ENCODE measurements at regions not wholly inside any gene's neighbourhood (a gene's known extent, or its start where the extent isn't known, plus 50 kb on each side); places are given as distances from the start of the nearest gene placed in this dataset.

DNA sequence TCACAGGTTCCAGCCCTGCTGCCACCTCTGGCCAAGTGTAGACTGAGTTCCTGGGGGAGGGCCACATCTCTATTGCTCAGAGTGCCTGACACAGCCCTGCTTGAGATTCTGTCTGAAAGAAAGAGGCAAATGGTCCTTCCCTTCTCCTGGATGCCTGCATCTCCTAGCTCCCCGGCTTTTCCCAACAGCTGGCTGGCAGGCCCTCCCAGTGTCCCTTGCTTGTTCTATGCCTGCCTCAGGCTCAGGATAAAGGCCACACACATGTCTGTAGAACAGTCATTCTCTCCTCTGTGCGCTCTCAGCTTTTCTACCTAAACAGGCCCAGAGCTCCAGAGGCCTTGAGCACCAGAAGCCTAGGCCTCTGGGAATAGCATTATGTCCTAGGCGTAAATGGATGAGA lies 343.4 kb upstream of the USP24 start:
- Histone ChIP-seq H3K4me3 (no peak overlapping the region), H3K27ac (no peak overlapping the region), H3K36me3 (no peaks in the 10 kb centered on the region), H3K27me3 (replicated peaks in 1 of 7) (no peaks in the 10 kb centered on the region), H3K9me3 (peaks cover 0 to 5% (median 0%) of the 10 kb centered on the region in 8 donors), H3K4me1 (no peaks in the 10 kb centered on the region)
- TF ChIP-seq, protein P1, sequence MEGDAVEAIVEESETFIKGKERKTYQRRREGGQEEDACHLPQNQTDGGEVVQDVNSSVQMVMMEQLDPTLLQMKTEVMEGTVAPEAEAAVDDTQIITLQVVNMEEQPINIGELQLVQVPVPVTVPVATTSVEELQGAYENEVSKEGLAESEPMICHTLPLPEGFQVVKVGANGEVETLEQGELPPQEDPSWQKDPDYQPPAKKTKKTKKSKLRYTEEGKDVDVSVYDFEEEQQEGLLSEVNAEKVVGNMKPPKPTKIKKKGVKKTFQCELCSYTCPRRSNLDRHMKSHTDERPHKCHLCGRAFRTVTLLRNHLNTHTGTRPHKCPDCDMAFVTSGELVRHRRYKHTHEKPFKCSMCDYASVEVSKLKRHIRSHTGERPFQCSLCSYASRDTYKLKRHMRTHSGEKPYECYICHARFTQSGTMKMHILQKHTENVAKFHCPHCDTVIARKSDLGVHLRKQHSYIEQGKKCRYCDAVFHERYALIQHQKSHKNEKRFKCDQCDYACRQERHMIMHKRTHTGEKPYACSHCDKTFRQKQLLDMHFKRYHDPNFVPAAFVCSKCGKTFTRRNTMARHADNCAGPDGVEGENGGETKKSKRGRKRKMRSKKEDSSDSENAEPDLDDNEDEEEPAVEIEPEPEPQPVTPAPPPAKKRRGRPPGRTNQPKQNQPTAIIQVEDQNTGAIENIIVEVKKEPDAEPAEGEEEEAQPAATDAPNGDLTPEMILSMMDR (IDR thresholded peaks at IDR 0.05 in 8 of 11, conservative IDR thresholded peaks at IDR 0.05 in 3 of 11) = no peak
- TF ChIP-seq POLR2AphosphoS5 (IDR thresholded peaks at IDR 0.05) (no peak), POLR2A (IDR thresholded peaks at IDR 0.05) (no peak)
- DNase-seq = no peak
- intact Hi-C loops (cut with DNase I; ENCODE audit: low total_unique reads) = no loop called here
- 87 to 100% (median 95%) methylated on average over 3 of the region's 3 CpGs for WGBS, 5 donors

DNA sequence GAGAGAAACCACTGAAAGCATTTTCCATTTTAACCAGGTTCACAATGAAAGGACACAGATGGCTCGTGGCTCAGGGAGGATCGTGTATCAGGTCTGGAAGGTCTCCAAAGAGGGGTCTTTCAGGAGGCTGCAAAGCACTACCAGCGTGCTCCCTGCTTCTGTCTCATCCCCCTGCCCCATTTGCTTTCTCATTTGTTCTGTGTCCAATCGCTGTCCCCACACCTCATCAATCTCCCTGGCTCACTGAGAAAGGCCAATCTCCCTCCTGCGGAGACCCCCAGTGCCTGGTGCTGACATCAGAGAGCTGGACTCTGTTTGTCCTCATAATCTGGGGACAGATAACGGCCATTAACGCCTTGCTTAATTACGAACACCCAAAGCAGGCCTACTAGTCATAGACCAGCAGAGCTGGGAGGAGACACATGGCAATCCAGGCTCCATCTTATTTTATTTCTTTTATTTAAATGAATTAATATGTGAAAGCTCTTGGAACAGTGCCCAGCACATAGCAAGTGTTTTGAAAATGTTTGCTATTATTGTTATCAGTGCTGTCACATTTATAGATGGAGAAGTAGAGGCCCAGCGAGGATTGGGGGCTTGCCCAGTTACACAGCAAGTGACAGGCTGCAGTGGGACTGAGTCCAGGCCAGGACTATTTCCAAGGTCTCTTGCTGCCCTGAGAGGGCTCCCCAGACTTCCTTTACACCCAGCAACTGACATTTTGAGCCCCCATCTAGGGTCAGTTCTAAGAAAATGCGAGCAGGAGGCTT lies 341.0 kb upstream of the USP24 start:
- no peaks in the 10 kb centered on the region for H3K27me3 ChIP-seq (replicated peaks in 1 of 7)
- no peak overlapping the region for H3K27ac ChIP-seq
- no peak for DNase-seq
- intact Hi-C loops (cut with DNase I; ENCODE audit: low total_unique reads) = no loop called here
- no peaks in the 10 kb centered on the region for H3K4me1 ChIP-seq
- TF ChIP-seq POLR2AphosphoS5 (IDR thresholded peaks at IDR 0.05) (no peak), POLR2A (IDR thresholded peaks at IDR 0.05) (no peak)
- TF ChIP-seq, protein P1 (IDR thresholded peaks at IDR 0.05 in 8 of 11, conservative IDR thresholded peaks at IDR 0.05 in 3 of 11) = no peak
- peaks cover 0 to 15% (median 2%) of the 10 kb centered on the region in 8 donors for H3K9me3 ChIP-seq
- no peaks in the 10 kb centered on the region for H3K36me3 ChIP-seq
- H3K4me3 ChIP-seq = no peak overlapping the region
- 82 to 89% (median 85%) methylated on average over 10 of the region's 10 CpGs for WGBS, 5 donors

DNA sequence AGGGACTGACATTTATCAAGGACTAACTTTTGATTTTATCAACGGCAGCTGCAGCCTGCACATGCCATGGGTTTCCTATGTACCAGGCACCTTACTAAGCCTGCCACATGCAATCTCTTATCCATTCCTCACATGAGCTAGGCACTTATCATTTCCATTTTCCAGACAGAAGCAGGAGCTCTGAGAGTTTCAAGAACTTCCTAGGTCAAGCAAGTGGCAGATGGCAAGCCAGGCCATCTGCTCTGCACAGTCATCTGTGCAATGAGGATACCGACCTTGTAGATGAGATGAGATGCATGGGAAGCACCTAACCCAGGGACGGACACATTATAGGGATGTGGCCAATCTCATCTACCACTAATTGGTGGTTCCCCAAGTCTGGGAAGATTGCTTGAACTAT lies 339.4 kb upstream of the USP24 start:
- WGBS, 5 donors = 78 to 87% (median 82%) methylated on average over 3 of the region's 3 CpGs
- intact Hi-C loops (cut with DNase I; ENCODE audit: low total_unique reads) = no loop called here

DNA sequence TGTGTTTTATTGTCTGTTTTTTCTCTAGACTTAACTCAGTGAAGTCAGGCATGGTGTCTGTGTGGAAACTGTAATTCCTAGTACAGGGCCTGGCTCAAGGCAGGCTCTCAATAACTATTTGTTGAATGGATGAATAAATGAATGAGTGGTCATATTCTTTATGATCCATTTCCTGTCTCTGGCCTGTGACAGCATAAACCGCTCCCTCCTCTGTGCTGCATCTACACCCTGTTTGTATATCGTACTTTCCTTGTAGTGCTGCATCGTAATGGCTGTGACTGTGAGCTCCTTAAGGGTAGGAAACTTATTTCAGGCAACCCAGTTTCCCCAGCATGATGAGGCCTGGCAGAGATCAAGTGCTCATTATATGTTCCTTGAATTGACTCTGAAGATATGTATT lies 337.5 kb upstream of the USP24 start:
- H3K9me3 ChIP-seq = peaks cover 0 to 15% (median 2%) of the 10 kb centered on the region in 8 donors
- no peaks in the 10 kb centered on the region for H3K36me3 ChIP-seq
- no peaks in the 10 kb centered on the region for H3K27me3 ChIP-seq (replicated peaks in 1 of 7)
- intact Hi-C loops (cut with DNase I; ENCODE audit: low total_unique reads) = no loop called here
- no peak for DNase-seq
- TF ChIP-seq, protein P1 (IDR thresholded peaks at IDR 0.05 in 8 of 11, conservative IDR thresholded peaks at IDR 0.05 in 3 of 11) = no peak
- TF ChIP-seq POLR2AphosphoS5 (IDR thresholded peaks at IDR 0.05) = no peak
- no peak for TF ChIP-seq POLR2A (IDR thresholded peaks at IDR 0.05)
- no peak overlapping the region for H3K27ac ChIP-seq
- no peak overlapping the region for H3K4me3 ChIP-seq
- no peaks in the 10 kb centered on the region for H3K4me1 ChIP-seq
- 91 to 95% (median 93%) methylated on average over 3 of the region's 3 CpGs for WGBS, 5 donors

More for the DNA sequence above, 339.4 kb upstream of the USP24 start:
- TF ChIP-seq POLR2A (IDR thresholded peaks at IDR 0.05) = no peak
- TF ChIP-seq, protein P1 (IDR thresholded peaks at IDR 0.05 in 8 of 11, conservative IDR thresholded peaks at IDR 0.05 in 3 of 11) = no peak
- TF ChIP-seq POLR2AphosphoS5 (IDR thresholded peaks at IDR 0.05) = no peak
- H3K4me3 ChIP-seq = no peak overlapping the region
- no peak for DNase-seq
- H3K9me3 ChIP-seq = peaks cover 0 to 15% (median 2%) of the 10 kb centered on the region in 8 donors
- H3K36me3 ChIP-seq = no peaks in the 10 kb centered on the region
- no peak overlapping the region for H3K27ac ChIP-seq
- H3K4me1 ChIP-seq = no peaks in the 10 kb centered on the region
- no peaks in the 10 kb centered on the region for H3K27me3 ChIP-seq (replicated peaks in 1 of 7)
